ENCODE measurements at regions not wholly inside any gene's neighbourhood (a gene's known extent, or its start where the extent isn't known, plus 50 kb on each side); places are given as distances from the start of the nearest gene placed in this dataset.

DNA sequence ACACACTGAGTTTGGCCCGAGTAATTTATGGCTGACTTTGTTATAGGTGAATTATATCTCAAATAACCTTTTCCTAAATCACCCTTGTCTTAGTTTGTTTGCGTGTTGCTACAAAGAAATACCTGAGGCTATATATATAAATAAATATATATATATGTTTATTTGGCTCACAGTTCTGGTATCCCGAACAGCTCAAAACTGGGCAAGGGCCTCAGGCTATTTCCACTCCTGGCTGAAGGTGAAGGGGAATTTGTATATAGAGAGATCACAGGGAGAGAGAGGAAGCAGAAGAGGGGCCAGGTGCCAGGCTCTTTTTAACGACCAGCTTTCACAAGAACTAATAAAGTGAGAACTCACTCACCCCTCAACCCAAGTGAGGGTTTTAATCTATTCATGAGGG, 159.9 kb upstream of the STARD13 start:
- TF ChIP-seq EZH2 (IDR thresholded peaks at IDR 0.05; ENCODE audit: insufficient read depth, low read length) = no peak
- TF ChIP-seq CTCF (IDR thresholded peaks at IDR 0.05; ENCODE audit: insufficient read depth, low read depth, low read length) = no peak
